Fibroblast of lung (primary cell): ENCODE measurements at regions not wholly inside any gene's neighbourhood (a gene's known extent, or its start where the extent isn't known, plus 50 kb on each side); places are given as distances from the start of the nearest gene placed in this dataset.

ENCODE experiments used
- CTCF ChIP-seq, 2 donors: IDR thresholded peaks in 1 of 2; conservative IDR thresholded peaks in 1 of 2; 1 replicate in 1 of 2; 2 replicates in 1 of 2; pipeline ENCODE4 v1.5.1; 2011 to 2012; ENCODE audit warnings: low read length in 2 of 2, control low read depth in 1 of 2, inconsistent platforms in 1 of 2, low read depth in 1 of 2, mild to moderate bottlenecking in 1 of 2
- EZH2 ChIP-seq: IDR thresholded peaks from 2 replicates; pipeline ENCODE4 v1.5.1; 2012; ENCODE audit warnings: low read length, control low read depth, mild to moderate bottlenecking; ENCODE audit errors: missing control alignments

DNA sequence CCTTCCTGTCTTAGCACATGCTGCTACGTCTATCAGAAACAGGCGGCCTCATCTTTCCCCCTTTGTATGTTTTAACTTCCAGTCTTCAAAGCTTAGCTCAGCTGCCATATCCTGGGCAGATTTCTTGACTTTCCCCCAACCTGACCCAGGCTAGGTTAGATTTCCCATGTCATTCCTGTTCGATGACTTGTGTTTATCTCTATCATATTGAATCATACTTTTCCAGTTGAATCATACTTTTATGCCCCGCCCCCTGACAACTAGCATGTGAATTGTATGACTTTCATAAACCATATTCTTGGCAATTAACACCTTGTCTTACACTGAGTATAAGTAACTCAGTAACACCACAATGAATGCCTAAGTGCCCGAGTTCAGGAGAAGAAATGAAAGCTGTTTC, 128.3 kb downstream of the CYRIA start:
- no peak for TF ChIP-seq CTCF (conservative IDR thresholded peaks at IDR 0.05 in 1 of 2, IDR thresholded peaks at IDR 0.05 in 1 of 2; ENCODE audit: low read depth in 1 of 2, low read length in 2 of 2)
- no peak for TF ChIP-seq EZH2
